Embryonic facial prominence (tissue), 1 donor: ENCODE measurements at regions not wholly inside any gene's neighbourhood (a gene's known extent, or its start where the extent isn't known, plus 50 kb on each side); places are given as distances from the start of the nearest gene placed in this dataset.

Source experiments
- DNase-seq: peaks from one replicate; pipeline ENCODE4 v3.0.0-alpha.2; 2016; ENCODE audit errors: extremely low spot score

DNA sequence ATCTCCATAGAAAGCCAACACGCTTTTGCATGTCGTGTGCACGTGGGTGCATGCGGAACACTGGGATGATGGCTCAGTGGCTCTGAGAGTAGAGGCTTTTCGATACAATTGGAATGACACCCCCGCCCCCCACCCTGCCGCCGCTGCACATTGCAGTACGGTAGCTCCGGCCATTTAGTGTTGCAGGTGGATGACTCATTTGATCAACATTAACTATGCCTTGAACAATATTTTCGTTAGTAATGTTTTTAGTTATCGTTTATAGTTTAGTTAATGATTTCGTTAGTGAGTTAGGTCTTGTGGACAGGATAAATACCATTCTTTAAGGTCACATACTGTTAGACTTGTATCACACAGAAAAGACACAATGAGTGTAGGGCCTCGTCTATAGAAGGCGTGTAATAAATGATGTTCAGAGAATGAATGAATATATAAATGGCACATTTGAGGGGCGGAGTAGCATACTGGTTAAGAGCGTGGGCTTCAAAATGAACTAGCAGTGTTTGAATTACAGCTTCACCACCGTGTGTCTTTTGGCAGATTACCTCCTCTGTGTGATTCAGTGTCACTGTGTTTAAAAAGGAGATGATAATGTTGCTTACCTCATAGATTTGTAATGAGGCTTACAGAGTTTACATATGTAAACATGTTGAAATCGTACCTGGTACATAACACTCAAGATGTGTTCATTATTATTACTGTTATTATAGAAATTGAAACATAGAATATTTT is 67.2 kb upstream of the TENM3 start:
- DNase-seq: no peak

DNA sequence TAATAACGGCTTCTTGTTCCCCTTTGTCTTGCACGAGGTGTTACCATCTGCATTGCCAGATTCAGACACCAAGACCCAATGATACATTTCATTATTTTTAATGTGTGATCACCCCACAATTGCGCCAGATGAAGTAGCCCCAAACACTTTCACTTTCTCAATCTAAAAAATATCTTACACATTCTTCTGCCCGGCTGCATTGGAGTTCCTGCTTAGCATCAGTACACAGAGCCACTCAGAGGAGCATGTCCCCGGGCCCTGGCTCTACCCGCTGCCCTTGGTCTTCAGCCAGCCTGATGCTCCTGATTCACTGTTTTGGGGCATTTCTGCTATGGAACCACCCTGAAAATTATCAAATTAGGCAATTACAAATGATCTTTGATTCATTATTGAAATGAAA is 66.0 kb upstream of the TENM3 start:
- DNase-seq: no peak

DNA sequence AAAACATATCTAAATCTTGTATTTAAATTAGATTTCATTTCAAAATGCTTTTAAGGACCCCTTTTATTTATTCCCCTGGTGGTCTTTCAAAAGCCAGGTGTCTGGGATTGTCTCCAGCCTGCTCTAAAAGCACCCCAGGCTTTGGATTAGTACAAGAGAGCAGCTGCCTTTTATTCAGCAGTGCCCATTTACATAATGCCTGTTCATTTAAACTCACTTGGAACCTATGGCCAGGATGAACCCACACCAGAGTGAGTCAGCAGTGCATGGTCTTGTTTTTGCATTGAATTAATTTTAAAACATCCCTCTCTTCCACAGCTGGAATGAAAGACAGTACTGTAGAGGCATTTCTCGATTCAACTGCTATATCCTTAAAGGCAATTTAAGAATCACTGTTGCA is 64.1 kb upstream of the TENM3 start:
- DNase-seq: no peak

DNA sequence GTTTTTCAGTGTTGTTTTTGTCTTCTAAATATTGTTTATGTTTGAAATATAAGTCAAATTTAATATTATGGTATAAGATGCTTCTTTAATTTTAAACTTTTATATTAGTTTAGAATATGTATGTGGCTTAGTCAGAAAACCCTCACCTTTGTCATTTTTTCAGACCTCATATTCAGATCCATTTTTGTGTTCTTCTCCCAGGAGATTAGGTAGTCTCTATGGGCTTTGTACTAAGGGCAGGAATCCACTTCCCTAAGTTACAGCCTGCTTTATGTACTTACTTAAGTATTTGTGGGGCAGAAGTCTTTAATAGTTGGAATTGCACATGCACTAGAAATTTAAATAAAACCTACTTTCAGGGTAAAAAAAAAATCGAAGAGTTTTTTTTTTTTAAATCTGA is 63.5 kb upstream of the TENM3 start:
- no peak for DNase-seq

DNA sequence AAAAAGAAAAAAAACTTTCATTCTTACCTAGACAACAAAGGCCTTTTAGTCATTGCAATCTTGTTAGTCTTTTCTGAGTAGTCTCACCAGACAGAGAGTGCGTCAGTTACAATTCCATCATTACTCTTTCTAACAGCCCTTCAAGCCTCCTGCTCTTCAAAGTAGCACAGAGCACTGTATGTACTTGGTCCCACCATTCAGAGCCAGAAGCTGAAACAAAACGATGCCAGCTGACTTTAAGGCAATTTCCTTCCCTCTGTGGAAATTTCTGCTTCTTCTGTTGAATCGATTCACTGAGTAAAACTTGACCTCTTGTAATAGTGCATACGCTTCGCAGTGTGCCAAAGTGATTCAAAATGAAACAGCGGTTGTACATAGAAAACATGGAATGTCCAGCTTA is 57.7 kb upstream of the TENM3 start:
- no peak for DNase-seq

DNA sequence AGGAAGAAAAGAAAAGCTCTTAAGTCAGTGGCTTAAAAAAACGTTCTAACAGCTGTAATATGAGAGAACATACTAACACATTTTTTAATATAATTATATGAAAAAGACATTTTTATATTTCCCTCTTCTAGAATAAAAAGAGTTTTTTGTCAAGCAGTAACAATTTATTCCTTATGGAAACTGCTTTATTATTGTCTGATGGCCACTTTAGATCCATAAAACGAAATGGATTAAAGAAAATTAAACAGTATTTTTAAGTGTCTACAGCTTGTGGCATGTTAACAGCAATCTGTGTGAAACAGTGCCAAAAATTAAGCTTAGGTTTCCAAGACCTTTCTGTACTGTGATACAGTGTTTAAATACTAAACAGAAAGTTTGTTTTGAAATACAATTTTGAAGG is 55.5 kb upstream of the TENM3 start:
- no peak for DNase-seq

DNA sequence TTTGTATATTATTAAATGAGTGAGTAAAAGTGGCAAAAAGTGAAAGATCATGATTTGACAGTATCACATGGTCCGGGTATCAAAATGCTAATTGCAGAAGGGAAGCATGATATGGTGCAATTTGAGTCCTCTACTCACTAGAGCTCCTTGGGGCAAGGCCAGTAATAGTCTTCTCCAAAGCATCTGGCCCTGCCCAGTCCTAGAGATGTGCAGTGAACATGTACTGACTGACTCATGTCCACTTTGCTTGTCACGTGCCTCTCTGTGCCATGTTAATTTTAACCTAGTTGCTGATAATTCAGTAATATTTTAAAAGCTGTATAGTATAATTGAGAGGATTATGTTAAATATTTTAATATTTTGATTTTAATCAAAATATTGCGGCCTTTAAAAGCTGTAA is 54.6 kb upstream of the TENM3 start:
- DNase-seq: no peak

DNA sequence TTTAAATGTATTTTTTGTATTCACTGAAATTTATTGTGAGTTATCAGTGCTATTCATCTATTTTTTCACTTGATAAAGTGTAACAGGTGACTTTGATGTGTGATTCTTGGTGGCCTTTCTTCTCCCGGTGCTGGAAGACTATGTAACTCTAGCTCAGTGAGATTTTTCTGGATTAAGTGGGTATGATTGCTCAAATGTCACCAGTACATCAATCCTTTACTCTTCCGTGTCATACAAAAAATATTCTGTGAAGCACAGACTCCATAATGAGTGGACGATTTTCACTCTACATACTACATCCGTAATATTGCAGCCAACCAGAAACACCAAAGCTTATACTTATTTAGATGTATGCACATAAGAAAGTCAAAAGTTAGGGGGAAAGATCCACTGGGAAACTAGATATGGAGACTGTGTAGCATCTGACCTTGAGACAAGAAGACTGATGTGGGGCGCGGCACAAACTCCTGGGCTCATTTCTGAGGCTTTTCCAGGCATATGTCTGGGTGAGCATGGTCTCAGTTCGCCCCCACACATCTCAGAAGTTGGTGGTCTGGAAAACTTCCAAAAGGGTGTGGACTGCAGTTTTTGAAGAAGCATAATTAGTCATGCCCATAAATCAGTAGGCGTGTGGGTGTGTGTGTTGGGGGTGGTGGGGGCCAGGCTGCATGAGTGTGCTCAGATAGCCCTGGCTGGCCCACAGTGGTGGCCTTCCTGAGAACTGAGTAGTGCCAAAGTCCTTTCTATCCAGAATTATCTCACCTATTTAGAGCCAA is 53.9 kb upstream of the TENM3 start:
- DNase-seq: no peak

DNA sequence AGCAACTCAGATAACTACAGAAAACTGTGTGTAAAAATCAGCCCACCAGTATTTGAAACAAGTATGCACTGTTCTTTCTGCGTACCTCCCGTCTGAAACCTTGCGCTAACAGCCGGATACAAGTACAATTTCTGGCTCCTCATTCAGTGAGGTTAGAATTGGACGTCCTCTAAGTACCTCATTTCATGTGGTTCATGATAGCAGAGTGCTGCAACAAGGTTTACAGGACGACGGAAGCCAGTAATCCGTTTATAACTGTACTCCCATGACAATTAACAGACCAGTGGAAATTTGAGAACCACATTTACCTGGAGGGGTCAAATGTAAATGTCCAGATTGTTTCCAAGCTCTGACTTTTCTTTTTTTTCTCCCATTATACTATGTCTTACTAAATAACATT is 52.9 kb upstream of the TENM3 start:
- no peak for DNase-seq

DNA sequence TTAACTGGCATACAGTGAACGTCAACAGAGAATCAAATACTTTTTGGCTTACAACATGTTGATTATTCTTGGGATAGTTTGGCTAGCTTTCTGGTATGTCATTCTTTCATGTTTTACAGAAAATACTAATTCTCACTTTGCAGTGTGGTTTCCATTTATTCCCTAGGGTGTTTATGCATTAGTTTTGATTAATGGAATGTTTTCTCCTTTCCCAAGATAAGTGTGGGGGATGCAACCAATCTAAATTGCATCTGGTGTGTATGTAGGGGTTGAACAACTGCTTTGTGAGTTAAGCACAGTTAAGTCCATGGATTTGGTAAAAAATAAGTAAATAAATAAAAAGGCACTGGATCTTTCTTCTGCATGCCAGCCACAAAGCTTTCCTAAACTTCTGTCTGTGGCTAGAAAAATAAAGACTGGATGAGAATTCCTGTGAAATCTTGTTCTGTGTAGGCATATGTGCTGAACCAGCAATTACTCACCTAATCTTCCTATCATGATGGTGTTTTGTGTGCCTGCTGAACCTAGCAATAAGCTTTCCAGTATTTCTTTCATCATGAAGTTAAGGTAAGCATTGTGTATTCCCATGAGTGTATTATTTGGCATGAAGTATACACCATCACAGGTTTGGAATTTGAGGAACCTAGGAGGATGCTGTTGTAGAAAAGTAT is 50.6 kb upstream of the TENM3 start:
- no peak for DNase-seq

DNA sequence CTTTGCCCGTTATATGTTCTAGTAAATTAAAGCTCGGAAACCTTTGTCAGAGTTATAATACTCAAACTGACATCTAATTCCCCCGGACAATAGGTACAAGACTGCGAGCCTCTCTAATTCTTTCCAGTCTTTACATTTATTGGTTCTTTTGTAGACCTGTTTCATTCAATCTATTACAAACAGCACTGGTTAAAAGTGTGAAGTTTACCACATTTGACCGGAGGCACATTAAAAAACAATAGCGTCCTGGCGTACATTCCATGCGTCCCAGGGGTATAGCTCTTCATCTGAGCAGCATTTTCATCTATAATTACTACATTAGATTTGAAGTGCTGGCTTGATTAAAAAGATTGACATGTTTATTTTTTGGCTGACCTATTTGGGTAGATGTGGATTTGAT is 49.9 kb upstream of the TENM3 start:
- DNase-seq: no peak
